Gastroesophageal sphincter (tissue), 3 donors: ENCODE measurements at regions not wholly inside any gene's neighbourhood (a gene's known extent, or its start where the extent isn't known, plus 50 kb on each side); places are given as distances from the start of the nearest gene placed in this dataset.

Experiments used
- CTCF ChIP-seq, 4 experiments: fragments of 200-600 bp in 2 of 4; fragments of 450-650 bp in 2 of 4; sonication (generic) in 1 of 4; IDR thresholded peaks; one replicate each; pipeline ENCODE4 v1.5.1; 2017 to 2019; ENCODE audit warnings: antibody characterized with exemption in 4 of 4, mild to moderate bottlenecking in 2 of 4, moderate library complexity in 2 of 4
- EP300 ChIP-seq: sonication (generic); formaldehyde crosslinking; IDR thresholded peaks from one replicate; pipeline ENCODE4 v1.6.1; 2017; ENCODE audit warnings: antibody characterized with exemption, mild to moderate bottlenecking
- POLR2AphosphoS5 ChIP-seq: sonication (generic); formaldehyde crosslinking; IDR thresholded peaks from one replicate; pipeline ENCODE4 v1.6.1; 2017; ENCODE audit warnings: antibody characterized with exemption

- TF ChIP-seq CTCF (IDR thresholded peaks at IDR 0.05) (no peak), POLR2AphosphoS5 (no peak), EP300 (no peak)
Measured at GRCh38 chr5:155700333-155700732, 626.6 kb upstream of the SGCD start.
